ENCODE measurements at regions not wholly inside any gene's neighbourhood (a gene's known extent, or its start where the extent isn't known, plus 50 kb on each side); places are given as distances from the start of the nearest gene placed in this dataset.

- Histone ChIP-seq H3K9me3 (ENCODE audit: low read length) (no peaks in the 10 kb centered on the region), H3K9ac (ENCODE audit: low read length) (no peak overlapping the region), H3K9me2 (ENCODE audit: low read depth, low read length) (no peaks in the 10 kb centered on the region), H3K36me3 (ENCODE audit: insufficient read depth, low read length) (no peaks in the 10 kb centered on the region), H3K79me2 (ENCODE audit: insufficient read depth, low read length) (no peaks in the 10 kb centered on the region), H3K4me3 (ENCODE audit: low read depth, low read length, poor library complexity, severe bottlenecking) (no peak overlapping the region), H3K4me1 (ENCODE audit: insufficient read depth, low read length, severe bottlenecking) (no peaks in the 10 kb centered on the region), H3K27me3 (ENCODE audit: insufficient read depth, low read length) (no peaks in the 10 kb centered on the region), H3F3A (ENCODE audit: insufficient read depth, low read length) (no peaks in the 10 kb centered on the region), H3K4me2 (ENCODE audit: low read length) (no peak overlapping the region), H3K27ac (ENCODE audit: low read depth, low read length, poor library complexity, severe bottlenecking) (no peak overlapping the region), H4K20me1 (ENCODE audit: insufficient read depth, low read length) (no peaks in the 10 kb centered on the region), H2AFZ (ENCODE audit: low read length) (no peak overlapping the region)
- TF ChIP-seq EZH2 (IDR thresholded peaks at IDR 0.05; ENCODE audit: borderline replicate concordance, low read length) (no peak), CTCF (IDR thresholded peaks at IDR 0.05; ENCODE audit: low read length) (no peak)
Observed at GRCh38 chr15:39530480-39531342, 50.2 kb upstream of the THBS1 start.
